Gastrocnemius medialis (tissue), 4 donors: ENCODE measurements at regions not wholly inside any gene's neighbourhood (a gene's known extent, or its start where the extent isn't known, plus 50 kb on each side); places are given as distances from the start of the nearest gene placed in this dataset.

Experiments
- POLR2A ChIP-seq, 2 donors: fragments of 450-650 bp; IDR thresholded peaks; one replicate each; pipeline ENCODE4 v1.6.1; 2017; ENCODE audit warnings: antibody characterized with exemption in 2 of 2, mild to moderate bottlenecking in 2 of 2, moderate library complexity in 2 of 2
- TF ChIP-seq, protein P1 (sequence below), 5 experiments: fragments of 450-650 bp in 3 of 5; fragments of 200-600 bp in 2 of 5; sonication (generic) in 2 of 5; IDR thresholded peaks in 4 of 5; conservative IDR thresholded peaks in 1 of 5; 1 replicate in 4 of 5; 2 replicates in 1 of 5; pipeline ENCODE4 v1.5.1; 2016 to 2019; ENCODE audit warnings: antibody characterized with exemption in 5 of 5, mild to moderate bottlenecking in 3 of 5, moderate library complexity in 3 of 5

DNA sequence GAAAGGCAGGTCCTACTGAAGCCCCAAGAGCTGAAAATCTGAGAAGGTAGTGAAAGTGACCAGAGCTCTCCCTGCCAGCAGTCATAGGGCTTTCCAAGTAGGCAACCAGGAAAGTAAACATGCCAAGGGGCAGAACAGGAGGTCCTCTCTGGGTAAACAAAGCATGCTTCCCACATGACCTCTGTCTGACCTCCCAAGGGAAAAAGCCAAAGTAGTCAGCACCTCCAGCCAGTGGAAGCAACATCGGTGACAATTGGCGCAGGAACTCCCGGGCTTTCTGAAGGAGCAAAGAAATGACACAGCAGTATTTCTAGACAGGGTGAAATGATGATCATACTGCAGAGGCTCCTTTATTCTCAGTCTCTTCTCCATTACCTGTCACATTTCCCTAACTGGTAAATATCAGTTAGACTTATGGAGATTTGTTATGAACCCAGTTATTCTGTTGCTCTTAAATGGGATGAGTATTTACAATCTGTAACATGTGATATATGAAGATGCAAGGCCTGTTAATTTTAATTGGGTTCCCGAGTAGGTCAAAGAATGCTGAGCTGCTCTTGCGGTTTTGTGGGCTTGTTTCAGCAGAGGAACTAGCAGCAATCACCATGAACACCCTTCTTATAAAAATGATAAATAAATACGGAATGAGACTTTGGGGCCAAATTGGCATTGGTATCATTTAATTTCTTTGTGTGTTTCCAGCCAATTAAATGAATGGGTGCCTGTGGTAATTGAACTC, 321.0 kb downstream of the RND3 start:
- TF ChIP-seq, protein P1, sequence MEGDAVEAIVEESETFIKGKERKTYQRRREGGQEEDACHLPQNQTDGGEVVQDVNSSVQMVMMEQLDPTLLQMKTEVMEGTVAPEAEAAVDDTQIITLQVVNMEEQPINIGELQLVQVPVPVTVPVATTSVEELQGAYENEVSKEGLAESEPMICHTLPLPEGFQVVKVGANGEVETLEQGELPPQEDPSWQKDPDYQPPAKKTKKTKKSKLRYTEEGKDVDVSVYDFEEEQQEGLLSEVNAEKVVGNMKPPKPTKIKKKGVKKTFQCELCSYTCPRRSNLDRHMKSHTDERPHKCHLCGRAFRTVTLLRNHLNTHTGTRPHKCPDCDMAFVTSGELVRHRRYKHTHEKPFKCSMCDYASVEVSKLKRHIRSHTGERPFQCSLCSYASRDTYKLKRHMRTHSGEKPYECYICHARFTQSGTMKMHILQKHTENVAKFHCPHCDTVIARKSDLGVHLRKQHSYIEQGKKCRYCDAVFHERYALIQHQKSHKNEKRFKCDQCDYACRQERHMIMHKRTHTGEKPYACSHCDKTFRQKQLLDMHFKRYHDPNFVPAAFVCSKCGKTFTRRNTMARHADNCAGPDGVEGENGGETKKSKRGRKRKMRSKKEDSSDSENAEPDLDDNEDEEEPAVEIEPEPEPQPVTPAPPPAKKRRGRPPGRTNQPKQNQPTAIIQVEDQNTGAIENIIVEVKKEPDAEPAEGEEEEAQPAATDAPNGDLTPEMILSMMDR (IDR thresholded peaks at IDR 0.05 in 4 of 5, conservative IDR thresholded peaks at IDR 0.05 in 1 of 5) = no peak
- no peak for TF ChIP-seq POLR2A (IDR thresholded peaks at IDR 0.05)
